Sigmoid colon (tissue), 4 donors: ENCODE measurements at regions not wholly inside any gene's neighbourhood (a gene's known extent, or its start where the extent isn't known, plus 50 kb on each side); places are given as distances from the start of the nearest gene placed in this dataset.

Experiments
- CTCF ChIP-seq, 4 experiments: fragments of 450-650 bp in 3 of 4; fragments of 200-600 bp in 1 of 4; IDR thresholded peaks; one replicate each; pipeline ENCODE4 v1.5.1; 2016 to 2019; ENCODE audit warnings: antibody characterized with exemption in 4 of 4, mild to moderate bottlenecking in 3 of 4, moderate library complexity in 2 of 4
- EP300 ChIP-seq, 4 donors: sonication (generic); formaldehyde crosslinking; IDR thresholded peaks; one replicate each; pipeline ENCODE4 v1.6.1; 2017; ENCODE audit warnings: antibody characterized with exemption in 4 of 4
- POLR2AphosphoS5 ChIP-seq, 4 donors: sonication (generic); formaldehyde crosslinking; IDR thresholded peaks; one replicate each; pipeline ENCODE4 v1.6.1; 2017; ENCODE audit warnings: antibody characterized with exemption in 4 of 4

- TF ChIP-seq CTCF (IDR thresholded peaks at IDR 0.05) (no peak), EP300 (IDR thresholded peaks at IDR 0.05) (no peak), POLR2AphosphoS5 (IDR thresholded peaks at IDR 0.05) (no peak)
Measured at GRCh38 chrX:40474645-40475044, 106.1 kb upstream of the ATP6AP2 start.
